OCI-LY7 (cell line): ENCODE measurements at regions not wholly inside any gene's neighbourhood (a gene's known extent, or its start where the extent isn't known, plus 50 kb on each side); places are given as distances from the start of the nearest gene placed in this dataset.

ENCODE experiments used
- BruUV-seq: library from RNA; stranded (reverse); fragments of 400-500 nt; replicated peaks from 2 replicates; lab custom pipeline; 2021; lab: Mats Ljungman, UMichigan
- CTCF ChIA-PET: fragments of 300-600 bp; sonication (Branson Sonifier 250); formaldehyde crosslinking; loops from one replicate; lab custom pipeline; 2022; ENCODE audit warnings: antibody characterized with exemption; ENCODE audit not compliant: unreplicated experiment; lab: Charles Lee
- POLR2A ChIA-PET: fragments of 300-600 bp; sonication (Branson Sonifier 250); formaldehyde crosslinking; loops from one replicate; lab custom pipeline; 2022; ENCODE audit warnings: antibody characterized with exemption; lab: Charles Lee
- DNase-seq: peaks from one replicate; pipeline ENCODE4 v3.0.0-alpha.2; 2015; ENCODE audit warnings: low spot score
- H2AFZ ChIP-seq: fragments of 200-600 bp; sonication (generic), shearing (Covaris generic); 2 replicates; pipeline ENCODE4 v1.6.1; 2014; ENCODE audit warnings: mild to moderate bottlenecking, antibody characterized with exemption, low read length, moderate library complexity
- H3K27ac ChIP-seq: fragments of 200-600 bp; sonication (generic); 2 replicates; pipeline ENCODE4 v1.5.1; 2014; ENCODE audit warnings: mixed run types, low read depth, mild to moderate bottlenecking, moderate library complexity, low read length, inconsistent platforms; ENCODE audit not compliant: poor library complexity, severe bottlenecking
- H3K36me3 ChIP-seq: fragments of 200-600 bp; sonication (generic); 2 replicates; pipeline ENCODE4 v1.6.1; 2014; ENCODE audit warnings: mild to moderate bottlenecking, antibody characterized with exemption, low read length, moderate library complexity, mixed read lengths; ENCODE audit not compliant: insufficient read depth
- H3K4me1 ChIP-seq: fragments of 200-600 bp; sonication (generic); 2 replicates; pipeline ENCODE4 v1.5.1; 2014; ENCODE audit warnings: mild to moderate bottlenecking, low read length; ENCODE audit not compliant: insufficient read depth, poor library complexity, severe bottlenecking
- H3K4me2 ChIP-seq: fragments of 200-600 bp; sonication (generic); 2 replicates; pipeline ENCODE4 v1.6.1; 2014; ENCODE audit warnings: mild to moderate bottlenecking, low read length
- H3K4me3 ChIP-seq: fragments of 200-600 bp; sonication (generic); 2 replicates; pipeline ENCODE4 v1.5.1; 2014; ENCODE audit warnings: mild to moderate bottlenecking, low read depth, low read length; ENCODE audit not compliant: poor library complexity, severe bottlenecking
- H3K79me2 ChIP-seq: fragments of 200-600 bp; sonication (generic); 2 replicates; pipeline ENCODE4 v1.6.1; 2016; ENCODE audit warnings: low read depth, mild to moderate bottlenecking, low read length, moderate library complexity, mixed read lengths; ENCODE audit not compliant: insufficient read depth
- H3K9me2 ChIP-seq: fragments of 200-600 bp; sonication (generic); 2 replicates; pipeline ENCODE4 v1.6.1; 2016; ENCODE audit warnings: mild to moderate bottlenecking, low read length, mixed read lengths; ENCODE audit not compliant: insufficient read depth
- H3K9me3 ChIP-seq: fragments of 200-600 bp; sonication (generic); 2 replicates; pipeline ENCODE4 v1.6.1; 2014; ENCODE audit warnings: mild to moderate bottlenecking, mixed run types, low read length, mixed read lengths
- H4K20me1 ChIP-seq: fragments of 200-600 bp; sonication (generic); 2 replicates; pipeline ENCODE4 v1.6.1; 2014; ENCODE audit warnings: mild to moderate bottlenecking, antibody characterized with exemption, low read length, moderate library complexity, mixed read lengths; ENCODE audit not compliant: insufficient read depth
- EZH2phosphoT487 ChIP-seq: fragments of 200-600 bp; sonication (generic); IDR thresholded peaks from 2 replicates; pipeline ENCODE4 v1.6.1; 2018; ENCODE audit warnings: low read depth, borderline replicate concordance, mild to moderate bottlenecking, mixed run types, antibody characterized with exemption, low read length, moderate library complexity, mixed read lengths
- intact Hi-C: fragments of 100-400 bp; cut with micrococcal nuclease; formaldehyde crosslinking; loops from one replicate; pipeline ENCODE4 v1.10.0; 2022; ENCODE audit not compliant: unreplicated experiment
- TF ChIP-seq, protein P1 (sequence below): fragments of 200-600 bp; sonication (generic); conservative IDR thresholded peaks from 2 replicates; pipeline ENCODE4 v1.5.1; 2014; ENCODE audit warnings: mild to moderate bottlenecking, antibody characterized with exemption, low read length, moderate library complexity, mixed read lengths

DNA sequence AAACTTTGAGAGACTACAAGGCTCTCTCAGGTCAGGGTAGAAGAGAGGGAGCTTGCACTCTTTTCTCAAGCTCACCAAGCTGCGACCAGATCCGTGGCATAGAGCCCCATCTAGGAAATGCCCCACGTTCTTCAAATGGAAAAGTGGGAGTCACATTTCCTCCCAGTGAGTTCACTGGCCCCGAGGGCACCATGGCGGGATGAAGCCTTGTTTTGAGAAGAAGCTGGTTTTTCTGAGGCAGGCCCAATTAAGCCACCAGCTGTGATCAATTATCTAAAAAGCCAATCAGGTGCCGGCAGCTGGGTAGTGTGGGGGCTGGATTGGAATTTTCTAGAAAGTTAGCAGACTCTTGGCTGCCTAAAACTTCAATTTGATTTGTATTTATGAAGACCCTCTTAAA is 101.4 kb downstream of the ZNF365 start:
- TF ChIP-seq, protein P1, sequence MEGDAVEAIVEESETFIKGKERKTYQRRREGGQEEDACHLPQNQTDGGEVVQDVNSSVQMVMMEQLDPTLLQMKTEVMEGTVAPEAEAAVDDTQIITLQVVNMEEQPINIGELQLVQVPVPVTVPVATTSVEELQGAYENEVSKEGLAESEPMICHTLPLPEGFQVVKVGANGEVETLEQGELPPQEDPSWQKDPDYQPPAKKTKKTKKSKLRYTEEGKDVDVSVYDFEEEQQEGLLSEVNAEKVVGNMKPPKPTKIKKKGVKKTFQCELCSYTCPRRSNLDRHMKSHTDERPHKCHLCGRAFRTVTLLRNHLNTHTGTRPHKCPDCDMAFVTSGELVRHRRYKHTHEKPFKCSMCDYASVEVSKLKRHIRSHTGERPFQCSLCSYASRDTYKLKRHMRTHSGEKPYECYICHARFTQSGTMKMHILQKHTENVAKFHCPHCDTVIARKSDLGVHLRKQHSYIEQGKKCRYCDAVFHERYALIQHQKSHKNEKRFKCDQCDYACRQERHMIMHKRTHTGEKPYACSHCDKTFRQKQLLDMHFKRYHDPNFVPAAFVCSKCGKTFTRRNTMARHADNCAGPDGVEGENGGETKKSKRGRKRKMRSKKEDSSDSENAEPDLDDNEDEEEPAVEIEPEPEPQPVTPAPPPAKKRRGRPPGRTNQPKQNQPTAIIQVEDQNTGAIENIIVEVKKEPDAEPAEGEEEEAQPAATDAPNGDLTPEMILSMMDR = no peak
- TF ChIP-seq EZH2phosphoT487 = no peak

DNA sequence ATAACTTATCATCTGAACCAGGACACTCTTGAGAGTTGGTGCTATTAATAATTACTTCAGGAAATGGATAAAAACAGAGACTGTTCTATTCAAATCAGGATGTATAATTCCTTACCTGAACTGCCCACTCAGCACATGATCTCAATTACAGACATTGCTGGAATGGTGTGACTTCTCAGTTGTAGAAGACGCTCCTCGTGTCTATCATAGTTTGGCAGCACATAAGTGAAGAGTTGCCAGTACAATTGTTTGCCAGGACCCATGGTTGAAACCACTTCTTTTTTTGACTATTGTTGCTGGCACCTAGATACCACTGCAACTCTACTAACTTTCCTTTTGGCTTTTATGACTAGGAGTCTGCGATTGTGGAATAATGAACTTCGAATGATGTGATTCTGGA is 105.4 kb downstream of the ZNF365 start:
- no peak overlapping the region for H3K4me3 ChIP-seq
- no peaks in the 10 kb centered on the region for H3K79me2 ChIP-seq
- no peak overlapping the region for H3K27ac ChIP-seq
- H3K4me1 ChIP-seq = no peaks in the 10 kb centered on the region
- no peaks in the 10 kb centered on the region for H3K9me3 ChIP-seq
- H3K4me2 ChIP-seq = no peak overlapping the region
- no peak for TF ChIP-seq EZH2phosphoT487
- TF ChIP-seq, protein P1 = no peak
- no peaks in the 10 kb centered on the region for H3K36me3 ChIP-seq
- POLR2A ChIA-PET = interaction anchor here (0.7 kb wide), 1 partner anchor 200 kb away, joined by 3 read pairs; no protein-coding TSS in a partner anchor
- BruUV-seq = no TSS peak
- H3K9me2 ChIP-seq = no peaks in the 10 kb centered on the region
- H4K20me1 ChIP-seq = no peaks in the 10 kb centered on the region
- no peak overlapping the region for H2AFZ ChIP-seq
- CTCF ChIA-PET = no interaction called here
- no peak for DNase-seq
- intact Hi-C loops = no loop called here

More for the DNA sequence above, 101.4 kb downstream of the ZNF365 start:
- Histone ChIP-seq H3K9me2 (no peaks in the 10 kb centered on the region), H3K27ac (no peak overlapping the region), H4K20me1 (no peaks in the 10 kb centered on the region), H3K4me2 (no peak overlapping the region), H3K79me2 (no peaks in the 10 kb centered on the region), H3K36me3 (no peaks in the 10 kb centered on the region), H3K9me3 (no peaks in the 10 kb centered on the region), H3K4me1 (no peaks in the 10 kb centered on the region), H2AFZ (no peak overlapping the region), H3K4me3 (no peak overlapping the region)
- no peak for DNase-seq
- CTCF ChIA-PET = no interaction called here
- intact Hi-C loops = no loop called here
- POLR2A ChIA-PET = interaction anchor here (0.6 to 1.0 kb wide), 3 partner anchors 20 to 159 kb away, joined by 3 to 4 read pairs (median 3); no protein-coding TSS in a partner anchor
- BruUV-seq = no TSS peak

DNA sequence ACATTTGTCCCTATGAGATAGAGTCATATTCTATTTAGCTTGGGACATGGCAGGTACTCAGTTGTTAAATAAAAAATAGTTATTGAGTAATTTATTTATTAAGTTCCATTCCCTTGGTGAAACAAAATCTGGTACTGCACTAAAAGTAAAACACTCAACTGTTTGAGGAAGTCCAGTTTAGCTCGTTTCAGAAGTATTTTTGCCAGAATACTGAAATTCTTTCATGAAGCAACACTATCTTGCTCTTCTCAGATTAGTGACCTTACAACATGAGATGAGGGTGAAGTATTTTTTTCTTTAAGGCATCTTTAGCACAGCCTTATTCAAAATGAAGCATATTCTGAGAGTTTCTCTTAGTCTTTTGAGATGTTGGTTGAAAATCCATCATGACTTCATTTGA is 106.0 kb downstream of the ZNF365 start:
- DNase-seq = no peak
- H3K36me3 ChIP-seq = no peaks in the 10 kb centered on the region
- H3K27ac ChIP-seq = no peak overlapping the region
- intact Hi-C loops = no loop called here
- ChIA-PET POLR2A (interaction anchor here (0.7 to 1.1 kb wide), 3 partner anchors 22 to 1689 kb away, joined by 3 read pairs; no protein-coding TSS in a partner anchor), CTCF (no interaction called here)
- H3K4me3 ChIP-seq = no peak overlapping the region
- H2AFZ ChIP-seq = no peak overlapping the region
- H3K4me2 ChIP-seq = no peak overlapping the region
- no TSS peak for BruUV-seq
- H3K4me1 ChIP-seq = no peaks in the 10 kb centered on the region
- no peaks in the 10 kb centered on the region for H3K9me2 ChIP-seq
- no peaks in the 10 kb centered on the region for H3K9me3 ChIP-seq
- H4K20me1 ChIP-seq = no peaks in the 10 kb centered on the region
- no peak for TF ChIP-seq EZH2phosphoT487
- TF ChIP-seq, protein P1 = no peak
- no peaks in the 10 kb centered on the region for H3K79me2 ChIP-seq
